DND-41 (cell line): ENCODE measurements at regions not wholly inside any gene's neighbourhood (a gene's known extent, or its start where the extent isn't known, plus 50 kb on each side); places are given as distances from the start of the nearest gene placed in this dataset.

Experiments
- EZH2 ChIP-seq: IDR thresholded peaks from 3 replicates; pipeline ENCODE4 v1.6.1; 2012; ENCODE audit warnings: borderline replicate concordance, low read depth, mild to moderate bottlenecking, moderate library complexity, low read length, inconsistent platforms; ENCODE audit not compliant: severe bottlenecking
- TF ChIP-seq, protein P1 (sequence below): IDR thresholded peaks from 2 replicates; pipeline ENCODE4 v1.5.1; 2012; ENCODE audit warnings: borderline replicate concordance, low read length, moderate library complexity, mild to moderate bottlenecking; ENCODE audit not compliant: poor library complexity, severe bottlenecking; ENCODE audit errors: extremely low read depth

DNA sequence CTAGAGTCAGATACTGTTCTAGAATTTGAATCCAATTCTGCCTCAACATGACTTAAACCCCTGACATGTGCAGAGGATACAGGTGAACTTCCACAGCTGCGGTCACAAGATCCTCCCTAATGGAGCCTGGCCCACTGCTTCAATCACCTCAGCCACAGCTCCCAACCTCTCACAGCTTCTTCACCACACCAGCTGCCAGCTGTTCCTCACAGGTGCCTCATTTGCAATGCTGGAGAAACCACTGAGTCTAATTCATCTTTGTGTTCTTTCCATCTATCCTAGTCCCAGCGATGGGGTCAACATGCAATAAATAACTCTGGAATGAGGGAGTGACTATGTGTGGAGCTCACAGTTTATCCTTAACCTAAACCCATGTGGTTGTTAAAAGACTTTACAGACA is 72.0 kb upstream of the MAF start:
- TF ChIP-seq, protein P1, sequence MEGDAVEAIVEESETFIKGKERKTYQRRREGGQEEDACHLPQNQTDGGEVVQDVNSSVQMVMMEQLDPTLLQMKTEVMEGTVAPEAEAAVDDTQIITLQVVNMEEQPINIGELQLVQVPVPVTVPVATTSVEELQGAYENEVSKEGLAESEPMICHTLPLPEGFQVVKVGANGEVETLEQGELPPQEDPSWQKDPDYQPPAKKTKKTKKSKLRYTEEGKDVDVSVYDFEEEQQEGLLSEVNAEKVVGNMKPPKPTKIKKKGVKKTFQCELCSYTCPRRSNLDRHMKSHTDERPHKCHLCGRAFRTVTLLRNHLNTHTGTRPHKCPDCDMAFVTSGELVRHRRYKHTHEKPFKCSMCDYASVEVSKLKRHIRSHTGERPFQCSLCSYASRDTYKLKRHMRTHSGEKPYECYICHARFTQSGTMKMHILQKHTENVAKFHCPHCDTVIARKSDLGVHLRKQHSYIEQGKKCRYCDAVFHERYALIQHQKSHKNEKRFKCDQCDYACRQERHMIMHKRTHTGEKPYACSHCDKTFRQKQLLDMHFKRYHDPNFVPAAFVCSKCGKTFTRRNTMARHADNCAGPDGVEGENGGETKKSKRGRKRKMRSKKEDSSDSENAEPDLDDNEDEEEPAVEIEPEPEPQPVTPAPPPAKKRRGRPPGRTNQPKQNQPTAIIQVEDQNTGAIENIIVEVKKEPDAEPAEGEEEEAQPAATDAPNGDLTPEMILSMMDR = no peak
- TF ChIP-seq EZH2 = no peak
